ENCODE measurements at regions not wholly inside any gene's neighbourhood (a gene's known extent, or its start where the extent isn't known, plus 50 kb on each side); places are given as distances from the start of the nearest gene placed in this dataset.
A peak's percentile ranks its signal among the peaks of the same experiment; 100 is the strongest.

- DNase-seq (ENCODE audit: low read depth in 6 of 9, low spot score in 9 of 9), result no peak
- 99% methylated on average over 3 of the region's 3 CpGs for WGBS
- Histone ChIP-seq H3K36me3 (ENCODE audit: control insufficient read depth in 2 of 2, insufficient read depth in 2 of 2, low read length in 1 of 2) (no peaks in the 10 kb centered on the region), H3K27ac (ENCODE audit: low read depth in 1 of 2, low read length in 1 of 2) (no peak overlapping the region), H3K4me1 (ENCODE audit: control insufficient read depth in 2 of 2, insufficient read depth in 2 of 2, low read length in 2 of 2) (peaks cover 0 to 28% of the 10 kb centered on the region in 2 donors), H3K4me3 (ENCODE audit: low read length in 2 of 2) (no peak overlapping the region), H3K9me3 (ENCODE audit: control insufficient read depth in 2 of 2, insufficient read depth in 1 of 2, low read length in 1 of 2) (no peaks in the 10 kb centered on the region), H3K27me3 (ENCODE audit: control insufficient read depth in 2 of 2, insufficient read depth in 1 of 2, low read length in 1 of 2) (no peaks in the 10 kb centered on the region)
These were observed 149.3 kb upstream of the HAAO start for GRCh38 chr2:42941633-42942176.

GRCh38 chr2:42939411-42940206, 147.2 kb upstream of the HAAO start:
- Histone ChIP-seq H3K27ac (ENCODE audit: low read depth in 1 of 2, low read length in 1 of 2) (no peak overlapping the region), H3K36me3 (ENCODE audit: control insufficient read depth in 2 of 2, insufficient read depth in 2 of 2, low read length in 1 of 2) (no peaks in the 10 kb centered on the region), H3K9me3 (ENCODE audit: control insufficient read depth in 2 of 2, insufficient read depth in 1 of 2, low read length in 1 of 2) (no peaks in the 10 kb centered on the region), H3K4me1 (ENCODE audit: control insufficient read depth in 2 of 2, insufficient read depth in 2 of 2, low read length in 2 of 2) (peaks cover 9 to 29% of the 10 kb centered on the region in 2 donors), H3K4me3 (ENCODE audit: low read length in 2 of 2) (no peak overlapping the region), H3K27me3 (ENCODE audit: control insufficient read depth in 2 of 2, insufficient read depth in 1 of 2, low read length in 1 of 2) (no peaks in the 10 kb centered on the region)
- 92% methylated on average over 11 of the region's 11 CpGs for WGBS
- DNase-seq (ENCODE audit: low read depth in 6 of 9, low spot score in 9 of 9), result no peak

GRCh38 chr2:42938671-42939370, 146.4 kb upstream of the HAAO start:
- no peak for DNase-seq (ENCODE audit: low read depth in 6 of 9, low spot score in 9 of 9)
- Histone ChIP-seq H3K27ac (ENCODE audit: low read depth in 1 of 2, low read length in 1 of 2) (no peak overlapping the region), H3K4me1 (ENCODE audit: control insufficient read depth in 2 of 2, insufficient read depth in 2 of 2, low read length in 2 of 2) (peaks cover 9 to 36% of the 10 kb centered on the region in 2 donors), H3K36me3 (ENCODE audit: control insufficient read depth in 2 of 2, insufficient read depth in 2 of 2, low read length in 1 of 2) (no peaks in the 10 kb centered on the region), H3K9me3 (ENCODE audit: control insufficient read depth in 2 of 2, insufficient read depth in 1 of 2, low read length in 1 of 2) (no peaks in the 10 kb centered on the region), H3K27me3 (ENCODE audit: control insufficient read depth in 2 of 2, insufficient read depth in 1 of 2, low read length in 1 of 2) (no peaks in the 10 kb centered on the region), H3K4me3 (ENCODE audit: low read length in 2 of 2) (no peak overlapping the region)
- WGBS, result over 99% methylated on average over 3 of the region's 3 CpGs

GRCh38 chr2:42937171-42937875, 144.9 kb upstream of the HAAO start:
- no peaks in the 10 kb centered on the region for H3K27me3 ChIP-seq (ENCODE audit: control insufficient read depth in 2 of 2, insufficient read depth in 1 of 2, low read length in 1 of 2)
- 89% methylated on average over 16 of the region's 16 CpGs for WGBS
- no peak for DNase-seq (ENCODE audit: low read depth in 6 of 9, low spot score in 9 of 9)
- H3K27ac ChIP-seq (ENCODE audit: low read depth in 1 of 2, low read length in 1 of 2), result no peak overlapping the region
- H3K9me3 ChIP-seq (ENCODE audit: control insufficient read depth in 2 of 2, insufficient read depth in 1 of 2, low read length in 1 of 2), result no peaks in the 10 kb centered on the region
- peaks cover 9 to 39% of the 10 kb centered on the region in 2 donors for H3K4me1 ChIP-seq (ENCODE audit: control insufficient read depth in 2 of 2, insufficient read depth in 2 of 2, low read length in 2 of 2)
- H3K36me3 ChIP-seq (ENCODE audit: control insufficient read depth in 2 of 2, insufficient read depth in 2 of 2, low read length in 1 of 2), result no peaks in the 10 kb centered on the region
- H3K4me3 ChIP-seq (ENCODE audit: low read length in 2 of 2), result no peak overlapping the region

- DNase-seq (ENCODE audit: low read depth in 6 of 9, low spot score in 9 of 9), result peak in 5 of 9 donors; percentile 54 to 89 (median 63)
- H3K27ac ChIP-seq (ENCODE audit: low read depth in 1 of 2, low read length in 1 of 2), result no peak overlapping the region
- H3K4me3 ChIP-seq (ENCODE audit: low read length in 2 of 2), result no peak overlapping the region
- no peaks in the 10 kb centered on the region for H3K9me3 ChIP-seq (ENCODE audit: control insufficient read depth in 2 of 2, insufficient read depth in 1 of 2, low read length in 1 of 2)
- peaks cover 13 to 53% of the 10 kb centered on the region in 2 donors for H3K4me1 ChIP-seq (ENCODE audit: control insufficient read depth in 2 of 2, insufficient read depth in 2 of 2, low read length in 2 of 2)
- H3K27me3 ChIP-seq (ENCODE audit: control insufficient read depth in 2 of 2, insufficient read depth in 1 of 2, low read length in 1 of 2), result no peaks in the 10 kb centered on the region
- WGBS, result 77% methylated on average over 13 of the region's 13 CpGs
- no peaks in the 10 kb centered on the region for H3K36me3 ChIP-seq (ENCODE audit: control insufficient read depth in 2 of 2, insufficient read depth in 2 of 2, low read length in 1 of 2)
These were observed 143.6 kb upstream of the HAAO start for GRCh38 chr2:42935692-42936671.

GRCh38 chr2:42934580-42935186, 142.3 kb upstream of the HAAO start:
- no peaks in the 10 kb centered on the region for H3K36me3 ChIP-seq (ENCODE audit: control insufficient read depth in 2 of 2, insufficient read depth in 2 of 2, low read length in 1 of 2)
- H3K9me3 ChIP-seq (ENCODE audit: control insufficient read depth in 2 of 2, insufficient read depth in 1 of 2, low read length in 1 of 2), result no peaks in the 10 kb centered on the region
- DNase-seq (ENCODE audit: low read depth in 6 of 9, low spot score in 9 of 9), result no peak
- no peak overlapping the region for H3K27ac ChIP-seq (ENCODE audit: low read depth in 1 of 2, low read length in 1 of 2)
- H3K4me3 ChIP-seq (ENCODE audit: low read length in 2 of 2), result no peak overlapping the region
- no peaks in the 10 kb centered on the region for H3K27me3 ChIP-seq (ENCODE audit: control insufficient read depth in 2 of 2, insufficient read depth in 1 of 2, low read length in 1 of 2)
- peaks cover 13 to 61% of the 10 kb centered on the region in 2 donors for H3K4me1 ChIP-seq (ENCODE audit: control insufficient read depth in 2 of 2, insufficient read depth in 2 of 2, low read length in 2 of 2)
- WGBS, result 85% methylated on average over 14 of the region's 14 CpGs

- Histone ChIP-seq H3K4me3 (ENCODE audit: low read length in 2 of 2) (no peak overlapping the region), H3K27ac (ENCODE audit: low read depth in 1 of 2, low read length in 1 of 2) (no peak overlapping the region), H3K9me3 (ENCODE audit: control insufficient read depth in 2 of 2, insufficient read depth in 1 of 2, low read length in 1 of 2) (no peaks in the 10 kb centered on the region), H3K36me3 (ENCODE audit: control insufficient read depth in 2 of 2, insufficient read depth in 2 of 2, low read length in 1 of 2) (no peaks in the 10 kb centered on the region), H3K4me1 (ENCODE audit: control insufficient read depth in 2 of 2, insufficient read depth in 2 of 2, low read length in 2 of 2) (peaks cover 13 to 69% of the 10 kb centered on the region in 2 donors), H3K27me3 (ENCODE audit: control insufficient read depth in 2 of 2, insufficient read depth in 1 of 2, low read length in 1 of 2) (no peaks in the 10 kb centered on the region)
- WGBS, result 45% methylated on average over 8 of the region's 8 CpGs
- DNase-seq (ENCODE audit: low read depth in 6 of 9, low spot score in 9 of 9), result no peak
These were observed 141.5 kb upstream of the HAAO start for GRCh38 chr2:42933824-42934254.

All from thymus (tissue), 11 donors.